ENCODE measurements at regions not wholly inside any gene's neighbourhood (a gene's known extent, or its start where the extent isn't known, plus 50 kb on each side); places are given as distances from the start of the nearest gene placed in this dataset.

DNA sequence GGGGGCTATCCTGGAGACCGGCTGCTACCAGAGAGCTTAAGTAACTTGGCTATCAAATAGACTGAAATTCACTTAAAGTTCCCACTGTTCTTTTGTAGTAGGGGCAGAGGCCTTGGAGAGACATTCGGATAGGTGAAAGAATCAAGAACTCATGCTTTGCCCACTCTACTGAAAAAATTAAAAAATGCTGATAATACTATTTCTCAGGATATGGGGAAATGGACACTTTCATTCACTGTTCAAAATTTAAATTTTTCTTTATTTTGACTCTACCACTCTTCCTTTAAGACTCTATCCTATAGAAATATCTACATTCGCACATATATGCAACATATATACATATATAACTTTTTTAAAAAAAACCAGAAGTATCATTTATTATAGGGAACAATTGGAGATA, 117.8 kb upstream of the CHD6 start:
- TF ChIP-seq, protein P1, sequence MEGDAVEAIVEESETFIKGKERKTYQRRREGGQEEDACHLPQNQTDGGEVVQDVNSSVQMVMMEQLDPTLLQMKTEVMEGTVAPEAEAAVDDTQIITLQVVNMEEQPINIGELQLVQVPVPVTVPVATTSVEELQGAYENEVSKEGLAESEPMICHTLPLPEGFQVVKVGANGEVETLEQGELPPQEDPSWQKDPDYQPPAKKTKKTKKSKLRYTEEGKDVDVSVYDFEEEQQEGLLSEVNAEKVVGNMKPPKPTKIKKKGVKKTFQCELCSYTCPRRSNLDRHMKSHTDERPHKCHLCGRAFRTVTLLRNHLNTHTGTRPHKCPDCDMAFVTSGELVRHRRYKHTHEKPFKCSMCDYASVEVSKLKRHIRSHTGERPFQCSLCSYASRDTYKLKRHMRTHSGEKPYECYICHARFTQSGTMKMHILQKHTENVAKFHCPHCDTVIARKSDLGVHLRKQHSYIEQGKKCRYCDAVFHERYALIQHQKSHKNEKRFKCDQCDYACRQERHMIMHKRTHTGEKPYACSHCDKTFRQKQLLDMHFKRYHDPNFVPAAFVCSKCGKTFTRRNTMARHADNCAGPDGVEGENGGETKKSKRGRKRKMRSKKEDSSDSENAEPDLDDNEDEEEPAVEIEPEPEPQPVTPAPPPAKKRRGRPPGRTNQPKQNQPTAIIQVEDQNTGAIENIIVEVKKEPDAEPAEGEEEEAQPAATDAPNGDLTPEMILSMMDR (conservative IDR thresholded peaks at IDR 0.05; ENCODE audit: low read depth, low read length) = no peak
- TF ChIP-seq EZH2 (IDR thresholded peaks at IDR 0.05; ENCODE audit: borderline replicate concordance, low read depth, low read length, poor library complexity, severe bottlenecking) = no peak
